ENCODE measurements at regions not wholly inside any gene's neighbourhood (a gene's known extent, or its start where the extent isn't known, plus 50 kb on each side); places are given as distances from the start of the nearest gene placed in this dataset.

DNA sequence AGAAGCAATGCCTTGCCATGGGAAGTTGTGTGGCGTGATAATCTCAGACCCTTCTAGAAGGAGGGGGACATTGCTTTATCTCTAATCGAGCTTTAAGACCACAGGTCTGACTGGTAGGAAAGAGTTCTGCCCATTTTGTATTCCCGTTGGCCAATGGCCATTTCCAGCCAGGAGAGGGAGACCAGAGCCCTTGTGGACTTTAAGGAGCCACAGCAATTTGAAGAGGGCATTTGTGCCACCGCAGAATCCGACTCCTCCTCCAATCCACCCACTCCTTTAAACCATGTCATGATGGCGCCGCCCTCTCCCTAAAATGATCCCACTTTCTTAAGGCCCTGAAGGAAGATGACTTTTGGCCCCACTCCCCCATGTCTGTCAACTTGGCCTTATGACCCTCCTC, 560.5 kb upstream of the ADAMTS16 start:
- intact Hi-C loops (cut with micrococcal nuclease; ENCODE audit: unreplicated experiment): no loop called here
- H3K9me3 Mint-ChIP-seq (ENCODE audit: low read depth, unreplicated experiment): peaks cover 11% of the 10 kb centered on the region
- no peaks in the 10 kb centered on the region for H3K36me3 Mint-ChIP-seq (ENCODE audit: insufficient read depth, unreplicated experiment)

GRCh38 chr5:4580772-4581171, 559.4 kb upstream of the ADAMTS16 start:
- intact Hi-C loops (cut with micrococcal nuclease; ENCODE audit: unreplicated experiment): no loop called here
- CTCF ChIA-PET: no interaction called here
- Mint-ChIP-seq H3K4me1 (ENCODE audit: low read depth, unreplicated experiment) (no peaks in the 10 kb centered on the region), H3K27me3 (ENCODE audit: unreplicated experiment) (no peaks in the 10 kb centered on the region), H3K4me3 (ENCODE audit: low read depth, unreplicated experiment) (no peak overlapping the region), H3K9me3 (ENCODE audit: low read depth, unreplicated experiment) (peaks cover 9% of the 10 kb centered on the region), H3K36me3 (ENCODE audit: insufficient read depth, unreplicated experiment) (no peaks in the 10 kb centered on the region), H3K27ac (ENCODE audit: unreplicated experiment) (no peak overlapping the region)
- no peak for DNase-seq
- TF ChIP-seq, protein P1, sequence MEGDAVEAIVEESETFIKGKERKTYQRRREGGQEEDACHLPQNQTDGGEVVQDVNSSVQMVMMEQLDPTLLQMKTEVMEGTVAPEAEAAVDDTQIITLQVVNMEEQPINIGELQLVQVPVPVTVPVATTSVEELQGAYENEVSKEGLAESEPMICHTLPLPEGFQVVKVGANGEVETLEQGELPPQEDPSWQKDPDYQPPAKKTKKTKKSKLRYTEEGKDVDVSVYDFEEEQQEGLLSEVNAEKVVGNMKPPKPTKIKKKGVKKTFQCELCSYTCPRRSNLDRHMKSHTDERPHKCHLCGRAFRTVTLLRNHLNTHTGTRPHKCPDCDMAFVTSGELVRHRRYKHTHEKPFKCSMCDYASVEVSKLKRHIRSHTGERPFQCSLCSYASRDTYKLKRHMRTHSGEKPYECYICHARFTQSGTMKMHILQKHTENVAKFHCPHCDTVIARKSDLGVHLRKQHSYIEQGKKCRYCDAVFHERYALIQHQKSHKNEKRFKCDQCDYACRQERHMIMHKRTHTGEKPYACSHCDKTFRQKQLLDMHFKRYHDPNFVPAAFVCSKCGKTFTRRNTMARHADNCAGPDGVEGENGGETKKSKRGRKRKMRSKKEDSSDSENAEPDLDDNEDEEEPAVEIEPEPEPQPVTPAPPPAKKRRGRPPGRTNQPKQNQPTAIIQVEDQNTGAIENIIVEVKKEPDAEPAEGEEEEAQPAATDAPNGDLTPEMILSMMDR (IDR thresholded peaks at IDR 0.05; ENCODE audit: unreplicated experiment): no peak
- BruUV-seq (replicated peaks): no TSS peak

More for the DNA sequence above, 560.5 kb upstream of the ADAMTS16 start:
- CTCF ChIA-PET: no interaction called here
- Mint-ChIP-seq H3K27ac (ENCODE audit: unreplicated experiment) (no peak overlapping the region), H3K4me1 (ENCODE audit: low read depth, unreplicated experiment) (no peaks in the 10 kb centered on the region), H3K27me3 (ENCODE audit: unreplicated experiment) (no peaks in the 10 kb centered on the region), H3K4me3 (ENCODE audit: low read depth, unreplicated experiment) (no peak overlapping the region)
- no peak for DNase-seq
- TF ChIP-seq, protein P1 (IDR thresholded peaks at IDR 0.05; ENCODE audit: unreplicated experiment): no peak
- BruUV-seq (replicated peaks): no TSS peak

DNA sequence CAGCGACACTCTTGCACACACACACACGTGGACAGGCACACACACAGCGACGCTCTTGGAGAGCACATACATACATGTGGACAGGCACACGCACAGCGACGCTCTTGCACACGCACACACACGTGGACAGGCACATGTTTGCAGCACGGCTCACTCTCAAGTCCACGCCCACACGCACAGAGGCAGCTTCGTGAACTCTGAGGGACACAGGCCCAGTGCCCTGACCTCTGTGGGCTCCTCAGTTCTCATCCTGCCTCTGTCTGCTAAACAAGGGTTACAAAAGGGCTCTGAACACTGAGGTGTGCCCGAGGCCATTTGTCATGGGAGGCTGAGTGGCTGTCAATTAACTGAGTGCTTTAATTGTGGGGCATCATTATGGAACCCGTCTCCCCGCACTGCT, 558.8 kb upstream of the ADAMTS16 start:
- BruUV-seq (replicated peaks): no TSS peak
- CTCF ChIA-PET: no interaction called here
- Mint-ChIP-seq H3K4me1 (ENCODE audit: low read depth, unreplicated experiment) (no peaks in the 10 kb centered on the region), H3K4me3 (ENCODE audit: low read depth, unreplicated experiment) (no peak overlapping the region), H3K9me3 (ENCODE audit: low read depth, unreplicated experiment) (peaks cover 11% of the 10 kb centered on the region), H3K36me3 (ENCODE audit: insufficient read depth, unreplicated experiment) (no peaks in the 10 kb centered on the region), H3K27ac (ENCODE audit: unreplicated experiment) (no peak overlapping the region), H3K27me3 (ENCODE audit: unreplicated experiment) (no peaks in the 10 kb centered on the region)
- intact Hi-C loops (cut with micrococcal nuclease; ENCODE audit: unreplicated experiment): no loop called here
- TF ChIP-seq, protein P1 (IDR thresholded peaks at IDR 0.05; ENCODE audit: unreplicated experiment): no peak
- no peak for DNase-seq

- Mint-ChIP-seq H3K27me3 (ENCODE audit: unreplicated experiment) (no peaks in the 10 kb centered on the region), H3K36me3 (ENCODE audit: insufficient read depth, unreplicated experiment) (no peaks in the 10 kb centered on the region), H3K4me3 (ENCODE audit: low read depth, unreplicated experiment) (no peak overlapping the region), H3K27ac (ENCODE audit: unreplicated experiment) (no peak overlapping the region), H3K4me1 (ENCODE audit: low read depth, unreplicated experiment) (no peaks in the 10 kb centered on the region), H3K9me3 (ENCODE audit: low read depth, unreplicated experiment) (peaks cover 14% of the 10 kb centered on the region)
- DNase-seq: no peak
- TF ChIP-seq, protein P1 (IDR thresholded peaks at IDR 0.05; ENCODE audit: unreplicated experiment): no peak
- BruUV-seq (replicated peaks): no TSS peak
- intact Hi-C loops (cut with micrococcal nuclease; ENCODE audit: unreplicated experiment): no loop called here
- CTCF ChIA-PET: no interaction called here
Observed at GRCh38 chr5:4584982-4585381, 555.1 kb upstream of the ADAMTS16 start.

- Mint-ChIP-seq H3K27me3 (ENCODE audit: unreplicated experiment) (no peaks in the 10 kb centered on the region), H3K9me3 (ENCODE audit: low read depth, unreplicated experiment) (peaks cover 13% of the 10 kb centered on the region), H3K36me3 (ENCODE audit: insufficient read depth, unreplicated experiment) (no peaks in the 10 kb centered on the region), H3K4me3 (ENCODE audit: low read depth, unreplicated experiment) (no peak overlapping the region), H3K27ac (ENCODE audit: unreplicated experiment) (no peak overlapping the region), H3K4me1 (ENCODE audit: low read depth, unreplicated experiment) (no peaks in the 10 kb centered on the region)
- CTCF ChIA-PET: no interaction called here
- TF ChIP-seq, protein P1 (IDR thresholded peaks at IDR 0.05; ENCODE audit: unreplicated experiment): no peak
- intact Hi-C loops (cut with micrococcal nuclease; ENCODE audit: unreplicated experiment): no loop called here
- DNase-seq: no peak
- BruUV-seq (replicated peaks): no TSS peak
Observed at GRCh38 chr5:4613440-4613839, 526.7 kb upstream of the ADAMTS16 start.
